GM18861 (cell line): ENCODE measurements at regions not wholly inside any gene's neighbourhood (a gene's known extent, or its start where the extent isn't known, plus 50 kb on each side); places are given as distances from the start of the nearest gene placed in this dataset.

ENCODE experiments used
- ATAC-seq: cut with Tn5 transposase; IDR thresholded peaks from one replicate; pipeline ENCODE4 v1.9.1; 2021; ENCODE audit not compliant: unreplicated experiment

DNA sequence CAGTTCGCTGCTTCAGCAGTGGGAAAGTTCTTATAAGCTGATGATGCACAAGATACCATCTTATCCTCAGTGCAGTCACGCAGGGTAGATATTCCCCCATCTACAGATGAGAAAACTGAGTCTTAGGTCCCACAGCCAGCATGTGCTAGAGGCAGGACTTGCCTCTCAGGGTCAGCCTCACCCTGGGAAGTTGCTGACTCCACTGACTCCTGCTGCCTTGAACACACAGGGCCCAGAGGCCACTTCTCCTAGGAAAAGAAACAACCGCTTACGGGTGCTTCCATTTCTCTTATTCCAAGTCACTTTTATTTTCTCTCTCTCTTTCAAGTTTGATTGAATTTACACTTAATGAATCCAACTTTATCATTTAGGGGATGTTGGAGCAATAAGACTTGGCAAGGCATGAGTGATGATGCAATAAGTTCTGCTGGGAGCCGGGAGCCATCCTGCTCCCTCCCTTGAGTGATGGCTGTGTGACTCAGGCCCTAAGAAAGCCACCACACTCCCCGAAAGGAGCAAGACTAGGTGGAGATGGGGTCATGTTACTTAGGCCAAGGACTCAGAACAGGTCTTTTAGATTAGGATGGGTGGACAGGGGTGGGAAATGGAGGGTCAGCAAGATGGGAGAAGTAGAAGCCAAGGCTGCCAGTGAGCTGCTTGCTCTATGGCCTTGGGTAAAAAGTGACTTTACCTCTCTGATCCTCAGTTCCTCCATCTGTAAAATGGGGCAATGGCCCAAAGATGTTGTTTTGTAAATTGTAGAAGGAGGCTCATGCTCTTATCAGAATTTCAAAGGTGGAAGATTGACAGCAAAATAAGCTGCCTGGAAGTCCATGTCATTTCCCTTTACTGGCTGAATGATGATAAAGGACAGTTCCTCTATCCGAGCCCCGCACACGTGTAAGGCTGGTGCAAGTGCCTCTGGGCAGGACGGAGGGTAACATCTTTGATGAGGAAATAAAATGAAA, 67.4 kb upstream of the ZNF618 start:
- ATAC-seq, result no peak

DNA sequence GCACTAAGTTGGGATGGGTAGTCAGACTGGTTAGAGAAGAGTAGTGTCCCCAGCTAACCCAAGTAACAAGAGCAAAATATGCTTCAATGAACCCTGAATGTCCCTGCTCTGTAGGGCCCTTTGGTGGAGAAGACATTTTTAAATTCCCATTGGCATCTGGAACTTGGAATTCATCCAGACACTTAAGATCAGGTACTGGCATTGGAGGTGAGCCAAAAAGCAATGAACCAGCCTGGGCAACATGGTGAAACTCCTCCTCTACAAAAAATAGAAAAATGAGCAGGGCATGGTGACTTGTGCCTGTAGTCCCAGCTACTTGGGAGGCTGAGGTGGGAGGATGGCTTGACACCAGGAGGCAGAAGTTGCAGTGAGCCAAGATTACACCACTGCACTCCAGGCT, 58.9 kb upstream of the ZNF618 start:
- no peak for ATAC-seq

DNA sequence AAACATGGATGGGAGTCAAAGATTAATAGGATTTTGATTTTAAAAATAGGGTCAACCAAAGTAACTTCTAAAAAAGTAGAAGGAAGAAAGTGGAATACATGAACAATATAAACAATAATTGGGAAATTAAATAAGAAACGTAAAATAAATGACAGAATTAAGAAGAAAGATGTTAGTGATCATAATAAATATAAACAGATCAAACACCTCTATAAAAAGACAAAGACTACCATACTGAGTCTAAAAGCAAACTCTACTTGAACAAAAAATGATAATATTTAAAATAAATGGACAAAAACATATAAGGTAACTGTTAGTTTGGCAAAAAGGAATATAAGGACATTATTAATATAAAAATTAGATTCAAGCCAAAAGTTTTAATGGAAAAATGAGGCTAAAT, 57.7 kb upstream of the ZNF618 start:
- ATAC-seq, result no peak

DNA sequence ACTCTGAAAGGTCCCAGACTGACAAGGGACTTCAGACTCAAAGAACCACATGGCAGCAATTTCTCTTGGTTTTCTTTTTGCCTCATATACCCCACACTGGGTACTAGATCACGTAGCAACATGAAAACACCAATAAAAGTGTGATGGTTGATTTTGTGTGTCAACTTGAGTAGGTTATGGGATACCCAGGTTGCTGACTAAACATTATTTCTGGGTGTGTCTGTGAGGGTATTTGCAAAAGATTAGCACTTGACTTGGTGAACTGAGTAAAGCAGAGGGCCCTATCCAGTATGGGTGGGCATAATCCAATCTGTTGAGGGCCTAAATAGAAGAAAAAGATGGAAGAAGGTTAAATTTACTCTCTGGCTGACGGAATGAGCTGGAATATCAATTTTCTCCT, 53.8 kb upstream of the ZNF618 start:
- ATAC-seq, result no peak

DNA sequence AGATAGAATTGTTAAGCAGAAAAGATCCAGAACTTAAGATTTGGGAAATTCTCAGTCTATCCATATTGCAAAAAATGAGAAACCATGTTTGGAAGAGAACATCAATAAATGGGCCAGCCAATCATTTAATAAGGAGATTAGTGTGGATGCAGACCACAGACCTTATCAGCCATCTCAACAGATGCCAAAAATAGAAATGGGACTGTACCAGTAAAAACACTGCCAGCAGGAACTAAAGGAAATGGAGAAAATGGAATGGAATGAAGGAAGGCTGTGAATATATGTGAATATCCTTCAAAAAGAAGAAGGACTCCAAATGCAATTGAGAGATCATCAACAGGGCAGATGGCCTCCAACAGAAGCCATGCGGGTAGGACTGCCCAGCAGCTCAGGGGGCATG, 52.7 kb upstream of the ZNF618 start:
- no peak for ATAC-seq
